Activated naive CD4-positive, alpha-beta T cell treated with anti-CD3 and anti-CD28 coated beads, Interleukin-2, amount 50 U/mL, for 24 hours (primary cell): ENCODE measurements at regions not wholly inside any gene's neighbourhood (a gene's known extent, or its start where the extent isn't known, plus 50 kb on each side); places are given as distances from the start of the nearest gene placed in this dataset.

Experiments
- H3K27ac Mint-ChIP-seq: one replicate; pipeline ENCODE4 v1.8.0; 2021; ENCODE audit warnings: mild to moderate bottlenecking, mixed read lengths
- H3K27me3 Mint-ChIP-seq: one replicate; pipeline ENCODE4 v1.8.0; 2021; ENCODE audit warnings: mixed read lengths
- H3K36me3 Mint-ChIP-seq: one replicate; pipeline ENCODE4 v1.8.0; 2021; ENCODE audit warnings: mixed read lengths
- H3K4me1 Mint-ChIP-seq: one replicate; pipeline ENCODE4 v1.8.0; 2021; ENCODE audit warnings: mixed read lengths
- H3K4me3 Mint-ChIP-seq: one replicate; pipeline ENCODE4 v1.8.0; 2021; ENCODE audit warnings: mild to moderate bottlenecking, mixed read lengths
- H3K9me3 Mint-ChIP-seq: one replicate; pipeline ENCODE4 v1.8.0; 2021; ENCODE audit warnings: mixed read lengths

GRCh38 chr13:69180034-69180433 lies 927.6 kb upstream of the ATXN8OS start:
- Mint-ChIP-seq H3K9me3 (peaks cover 9% of the 10 kb centered on the region), H3K36me3 (no peaks in the 10 kb centered on the region), H3K27ac (no peak overlapping the region), H3K27me3 (no peaks in the 10 kb centered on the region), H3K4me3 (no peak overlapping the region), H3K4me1 (no peaks in the 10 kb centered on the region)

GRCh38 chr13:69178000-69178399 lies 929.6 kb upstream of the ATXN8OS start:
- Mint-ChIP-seq H3K4me1 (no peaks in the 10 kb centered on the region), H3K27ac (no peak overlapping the region), H3K27me3 (no peaks in the 10 kb centered on the region), H3K36me3 (no peaks in the 10 kb centered on the region), H3K4me3 (no peak overlapping the region), H3K9me3 (no peaks in the 10 kb centered on the region)

- H3K27ac Mint-ChIP-seq: no peak overlapping the region
- H3K4me1 Mint-ChIP-seq: no peaks in the 10 kb centered on the region
- no peaks in the 10 kb centered on the region for H3K27me3 Mint-ChIP-seq
- no peak overlapping the region for H3K4me3 Mint-ChIP-seq
- no peaks in the 10 kb centered on the region for H3K9me3 Mint-ChIP-seq
- H3K36me3 Mint-ChIP-seq: no peaks in the 10 kb centered on the region
These were observed 939.2 kb upstream of the ATXN8OS start for GRCh38 chr13:69168436-69168835.

- H3K27me3 Mint-ChIP-seq: no peaks in the 10 kb centered on the region
- no peaks in the 10 kb centered on the region for H3K4me1 Mint-ChIP-seq
- no peak overlapping the region for H3K27ac Mint-ChIP-seq
- peaks cover 5% of the 10 kb centered on the region for H3K9me3 Mint-ChIP-seq
- no peak overlapping the region for H3K4me3 Mint-ChIP-seq
- H3K36me3 Mint-ChIP-seq: no peaks in the 10 kb centered on the region
These were observed 952.5 kb upstream of the ATXN8OS start for GRCh38 chr13:69155136-69155535.

- H3K27me3 Mint-ChIP-seq: no peaks in the 10 kb centered on the region
- no peaks in the 10 kb centered on the region for H3K36me3 Mint-ChIP-seq
- no peaks in the 10 kb centered on the region for H3K4me1 Mint-ChIP-seq
- no peak overlapping the region for H3K4me3 Mint-ChIP-seq
- no peaks in the 10 kb centered on the region for H3K9me3 Mint-ChIP-seq
- H3K27ac Mint-ChIP-seq: no peak overlapping the region
These were observed 965.5 kb upstream of the ATXN8OS start for GRCh38 chr13:69142101-69142500.

GRCh38 chr13:69124996-69125395 lies 982.6 kb upstream of the ATXN8OS start:
- Mint-ChIP-seq H3K4me3 (no peak overlapping the region), H3K27me3 (no peaks in the 10 kb centered on the region), H3K9me3 (peaks cover 3% of the 10 kb centered on the region), H3K36me3 (no peaks in the 10 kb centered on the region), H3K27ac (no peak overlapping the region), H3K4me1 (no peaks in the 10 kb centered on the region)

- H3K4me3 Mint-ChIP-seq: no peak overlapping the region
- no peak overlapping the region for H3K27ac Mint-ChIP-seq
- no peaks in the 10 kb centered on the region for H3K27me3 Mint-ChIP-seq
- H3K9me3 Mint-ChIP-seq: peaks cover 6% of the 10 kb centered on the region
- no peaks in the 10 kb centered on the region for H3K36me3 Mint-ChIP-seq
- no peaks in the 10 kb centered on the region for H3K4me1 Mint-ChIP-seq
These were observed 997.6 kb upstream of the ATXN8OS start for GRCh38 chr13:69109891-69110525.

GRCh38 chr13:69108486-69108885 lies 999.1 kb upstream of the ATXN8OS start:
- Mint-ChIP-seq H3K4me1 (no peaks in the 10 kb centered on the region), H3K9me3 (peaks cover 11% of the 10 kb centered on the region), H3K36me3 (no peaks in the 10 kb centered on the region), H3K27ac (no peak overlapping the region), H3K27me3 (no peaks in the 10 kb centered on the region), H3K4me3 (no peak overlapping the region)

- Mint-ChIP-seq H3K4me1 (no peaks in the 10 kb centered on the region), H3K27me3 (no peaks in the 10 kb centered on the region), H3K27ac (no peak overlapping the region), H3K9me3 (peaks cover 11% of the 10 kb centered on the region), H3K4me3 (no peak overlapping the region), H3K36me3 (no peaks in the 10 kb centered on the region)
These were observed 1000.2 kb upstream of the ATXN8OS start for GRCh38 chr13:69107436-69107835.

GRCh38 chr13:69101841-69102240 lies 1005.8 kb upstream of the ATXN8OS start:
- Mint-ChIP-seq H3K4me3 (no peak overlapping the region), H3K9me3 (peaks cover 5% of the 10 kb centered on the region), H3K27ac (no peak overlapping the region), H3K36me3 (no peaks in the 10 kb centered on the region), H3K27me3 (no peaks in the 10 kb centered on the region), H3K4me1 (no peaks in the 10 kb centered on the region)

- Mint-ChIP-seq H3K9me3 (no peaks in the 10 kb centered on the region), H3K27ac (no peak overlapping the region), H3K4me3 (no peak overlapping the region), H3K27me3 (no peaks in the 10 kb centered on the region), H3K4me1 (no peaks in the 10 kb centered on the region), H3K36me3 (no peaks in the 10 kb centered on the region)
These were observed 1013.1 kb upstream of the ATXN8OS start for GRCh38 chr13:69094485-69094884.

- Mint-ChIP-seq H3K4me1 (no peaks in the 10 kb centered on the region), H3K4me3 (no peak overlapping the region), H3K27ac (no peak overlapping the region), H3K9me3 (peaks cover 3% of the 10 kb centered on the region), H3K27me3 (no peaks in the 10 kb centered on the region), H3K36me3 (no peaks in the 10 kb centered on the region)
These were observed 1014.9 kb upstream of the ATXN8OS start for GRCh38 chr13:69092615-69093322.

GRCh38 chr13:69077267-69077666 lies 1030.4 kb upstream of the ATXN8OS start:
- Mint-ChIP-seq H3K4me3 (no peak overlapping the region), H3K4me1 (no peaks in the 10 kb centered on the region), H3K36me3 (no peaks in the 10 kb centered on the region), H3K27me3 (no peaks in the 10 kb centered on the region), H3K9me3 (no peaks in the 10 kb centered on the region), H3K27ac (no peak overlapping the region)

- no peaks in the 10 kb centered on the region for H3K4me1 Mint-ChIP-seq
- H3K4me3 Mint-ChIP-seq: no peak overlapping the region
- H3K9me3 Mint-ChIP-seq: peaks cover 4% of the 10 kb centered on the region
- H3K27ac Mint-ChIP-seq: no peak overlapping the region
- H3K27me3 Mint-ChIP-seq: no peaks in the 10 kb centered on the region
- no peaks in the 10 kb centered on the region for H3K36me3 Mint-ChIP-seq
These were observed 1038.0 kb upstream of the ATXN8OS start for GRCh38 chr13:69069554-69070133.

GRCh38 chr13:69050696-69051095 lies 1056.9 kb upstream of the ATXN8OS start:
- H3K27ac Mint-ChIP-seq: no peak overlapping the region
- no peaks in the 10 kb centered on the region for H3K27me3 Mint-ChIP-seq
- no peaks in the 10 kb centered on the region for H3K4me1 Mint-ChIP-seq
- H3K36me3 Mint-ChIP-seq: no peaks in the 10 kb centered on the region
- H3K4me3 Mint-ChIP-seq: no peak overlapping the region
- peaks cover 11% of the 10 kb centered on the region for H3K9me3 Mint-ChIP-seq

GRCh38 chr13:69044629-69045028 lies 1063.0 kb upstream of the ATXN8OS start:
- Mint-ChIP-seq H3K36me3 (no peaks in the 10 kb centered on the region), H3K9me3 (peaks cover 28% of the 10 kb centered on the region), H3K27ac (no peak overlapping the region), H3K4me3 (no peak overlapping the region), H3K27me3 (no peaks in the 10 kb centered on the region), H3K4me1 (no peaks in the 10 kb centered on the region)
